Smooth muscle cell (in vitro differentiated cells): ENCODE measurements at regions not wholly inside any gene's neighbourhood (a gene's known extent, or its start where the extent isn't known, plus 50 kb on each side); places are given as distances from the start of the nearest gene placed in this dataset.

ENCODE experiments used
- DNase-seq: peaks from one replicate; lab custom pipeline; 2025; ENCODE audit not compliant: unreplicated experiment; lab: John Stamatoyannopoulos, UW
- H2AFZ ChIP-seq: fragments of 200-600 bp; sonication (generic); 2 replicates; pipeline ENCODE4 v1.6.0; 2016; ENCODE audit warnings: antibody characterized with exemption, low read depth, mild to moderate bottlenecking
- H3F3A ChIP-seq: fragments of 200-600 bp; sonication (generic); 2 replicates; pipeline ENCODE4 v1.6.0; 2017; ENCODE audit warnings: antibody characterized with exemption, low read depth
- H3K27ac ChIP-seq: fragments of 200-600 bp; sonication (generic); 2 replicates; pipeline ENCODE4 v1.5.1; 2016; ENCODE audit warnings: low read depth, mild to moderate bottlenecking
- H3K27me3 ChIP-seq: fragments of 200-600 bp; sonication (generic); 2 replicates; pipeline ENCODE4 v1.6.1; 2016; ENCODE audit warnings: low read depth, mild to moderate bottlenecking
- H3K36me3 ChIP-seq: fragments of 200-600 bp; sonication (generic); 2 replicates; pipeline ENCODE4 v1.5.1; 2016; ENCODE audit warnings: low read depth
- H3K4me1 ChIP-seq: fragments of 200-600 bp; sonication (generic); 2 replicates; pipeline ENCODE4 v1.5.1; 2016; ENCODE audit warnings: low read depth
- H3K4me2 ChIP-seq: fragments of 200-600 bp; sonication (generic); 2 replicates; pipeline ENCODE4 v1.6.0; 2016; ENCODE audit warnings: mild to moderate bottlenecking
- H3K4me3 ChIP-seq: fragments of 200-600 bp; sonication (generic); 2 replicates; pipeline ENCODE4 v1.5.1; 2016; ENCODE audit warnings: mild to moderate bottlenecking
- H3K79me2 ChIP-seq: fragments of 200-600 bp; sonication (generic); 2 replicates; pipeline ENCODE4 v1.6.0; 2016; ENCODE audit warnings: low read depth, mild to moderate bottlenecking
- H3K9ac ChIP-seq: fragments of 200-600 bp; sonication (generic); 2 replicates; pipeline ENCODE4 v1.6.0; 2016; ENCODE audit warnings: low read depth
- H3K9me3 ChIP-seq: fragments of 200-600 bp; sonication (generic); replicated peaks from 2 replicates; pipeline ENCODE4 v1.5.1; 2016; ENCODE audit warnings: low read depth
- H4K20me1 ChIP-seq: fragments of 200-600 bp; sonication (generic); 2 replicates; pipeline ENCODE4 v1.6.0; 2016; ENCODE audit warnings: low read depth
- CTCF ChIP-seq: fragments of 200-600 bp; sonication (generic); IDR thresholded peaks from 2 replicates; pipeline ENCODE4 v1.5.1; 2017; ENCODE audit warnings: borderline replicate concordance, mild to moderate bottlenecking, antibody characterized with exemption; ENCODE audit not compliant: insufficient read depth, poor library complexity, severe bottlenecking
- WGBS: methylation state at CpG from one replicate; pipeline ENCODE4 v1.1.7; 2016; ENCODE audit warnings: low lambda C conversion rate; 5-methylcytosine and 5-hydroxymethylcytosine counted together

- H3K4me1 ChIP-seq: no peaks in the 10 kb centered on the region
- no peaks in the 10 kb centered on the region for H3F3A ChIP-seq
- H3K4me3 ChIP-seq: no peak overlapping the region
- no peak overlapping the region for H3K4me2 ChIP-seq
- no peak overlapping the region for H3K27ac ChIP-seq
- no peak for TF ChIP-seq CTCF
- H3K79me2 ChIP-seq: peaks cover 33% of the 10 kb centered on the region
- peaks cover 10% of the 10 kb centered on the region for H4K20me1 ChIP-seq
- no peaks in the 10 kb centered on the region for H3K9me3 ChIP-seq
- H3K9ac ChIP-seq: no peak overlapping the region
- H3K27me3 ChIP-seq: no peaks in the 10 kb centered on the region
- WGBS: 95% methylated on average over 3 of the region's 3 CpGs
- no peak for DNase-seq
- no peak overlapping the region for H2AFZ ChIP-seq
- no peaks in the 10 kb centered on the region for H3K36me3 ChIP-seq
These were observed 104.5 kb upstream of the CCDC150 start for GRCh38 chr2:196535061-196535460.

GRCh38 chr2:196535742-196536141 is 103.8 kb upstream of the CCDC150 start:
- Histone ChIP-seq H3F3A (no peaks in the 10 kb centered on the region), H3K36me3 (no peaks in the 10 kb centered on the region), H3K27ac (no peak overlapping the region), H3K27me3 (no peaks in the 10 kb centered on the region), H3K9ac (no peak overlapping the region), H2AFZ (no peak overlapping the region), H3K4me3 (no peak overlapping the region), H3K4me1 (no peaks in the 10 kb centered on the region), H3K9me3 (no peaks in the 10 kb centered on the region), H4K20me1 (peaks cover 10% of the 10 kb centered on the region), H3K4me2 (no peak overlapping the region), H3K79me2 (peaks cover 35% of the 10 kb centered on the region)
- no peak for DNase-seq
- 69% methylated on average over 1 of the region's 1 CpG for WGBS
- TF ChIP-seq CTCF: no peak

GRCh38 chr2:196537311-196537710 is 102.2 kb upstream of the CCDC150 start:
- Histone ChIP-seq H3K27me3 (no peaks in the 10 kb centered on the region), H3K9ac (no peak overlapping the region), H3K4me1 (no peaks in the 10 kb centered on the region), H2AFZ (no peak overlapping the region), H3K9me3 (no peaks in the 10 kb centered on the region), H4K20me1 (peaks cover 10% of the 10 kb centered on the region), H3K36me3 (no peaks in the 10 kb centered on the region), H3K4me3 (no peak overlapping the region), H3K79me2 (peaks cover 35% of the 10 kb centered on the region), H3K4me2 (no peak overlapping the region), H3F3A (no peaks in the 10 kb centered on the region), H3K27ac (no peak overlapping the region)
- TF ChIP-seq CTCF: no peak
- WGBS: 87% methylated on average over 8 of the region's 8 CpGs
- DNase-seq: no peak

- no peaks in the 10 kb centered on the region for H3K9me3 ChIP-seq
- no peaks in the 10 kb centered on the region for H3K27me3 ChIP-seq
- no peaks in the 10 kb centered on the region for H3F3A ChIP-seq
- DNase-seq: no peak
- no peak overlapping the region for H3K4me3 ChIP-seq
- H3K36me3 ChIP-seq: no peaks in the 10 kb centered on the region
- peaks cover 29% of the 10 kb centered on the region for H3K79me2 ChIP-seq
- 84% methylated on average over 4 of the region's 4 CpGs for WGBS
- H4K20me1 ChIP-seq: peaks cover 10% of the 10 kb centered on the region
- no peak overlapping the region for H2AFZ ChIP-seq
- H3K27ac ChIP-seq: no peak overlapping the region
- no peak overlapping the region for H3K9ac ChIP-seq
- no peaks in the 10 kb centered on the region for H3K4me1 ChIP-seq
- no peak for TF ChIP-seq CTCF
- no peak overlapping the region for H3K4me2 ChIP-seq
These were observed 101.3 kb upstream of the CCDC150 start for GRCh38 chr2:196538189-196538588.
